GM13976 (cell line): ENCODE measurements at regions not wholly inside any gene's neighbourhood (a gene's known extent, or its start where the extent isn't known, plus 50 kb on each side); places are given as distances from the start of the nearest gene placed in this dataset.

ENCODE experiments used
- DNase-seq: peaks from one replicate; pipeline ENCODE4 v3.0.0; 2012; ENCODE audit warnings: low spot score
- CTCF ChIP-seq: IDR thresholded peaks from 2 replicates; pipeline ENCODE4 v1.5.1; 2012; ENCODE audit warnings: borderline replicate concordance, mild to moderate bottlenecking; ENCODE audit not compliant: insufficient read depth; ENCODE audit errors: extremely low read depth, missing control alignments, control extremely low read depth
- in situ Hi-C: fragments of 300-500 bp; cut with MboI; formaldehyde crosslinking; loops from one replicate; pipeline ENCODE4 v1.12.0; 2022; ENCODE audit warnings: low sequenced_read_pairs, mixed read lengths, inconsistent platforms; ENCODE audit not compliant: unreplicated experiment

- no peak for DNase-seq
- no peak for TF ChIP-seq CTCF
- in situ Hi-C loops, result no loop called here
These were observed 511.9 kb upstream of the TNP1 start for GRCh38 chr2:217371781-217372213.

- TF ChIP-seq CTCF, result no peak
- no peak for DNase-seq
- in situ Hi-C loops, result no loop called here
These were observed 510.5 kb upstream of the TNP1 start for GRCh38 chr2:217370391-217370790.

GRCh38 chr2:217367464-217367863 lies 507.6 kb upstream of the TNP1 start:
- in situ Hi-C loops, result no loop called here
- no peak for DNase-seq
- no peak for TF ChIP-seq CTCF

- TF ChIP-seq CTCF, result no peak
- DNase-seq, result no peak
- in situ Hi-C loops, result no loop called here
These were observed 507.1 kb upstream of the TNP1 start for GRCh38 chr2:217366966-217367365.

GRCh38 chr2:217366266-217366895 lies 506.5 kb upstream of the TNP1 start:
- in situ Hi-C loops, result no loop called here
- TF ChIP-seq CTCF, result no peak
- no peak for DNase-seq

GRCh38 chr2:217365656-217366055 lies 505.8 kb upstream of the TNP1 start:
- no peak for TF ChIP-seq CTCF
- no peak for DNase-seq
- in situ Hi-C loops, result no loop called here
